Liver (tissue), 7 donors: ENCODE measurements at regions not wholly inside any gene's neighbourhood (a gene's known extent, or its start where the extent isn't known, plus 50 kb on each side); places are given as distances from the start of the nearest gene placed in this dataset.

Experiments used
- DNase-seq: peaks from one replicate; pipeline ENCODE4 v3.0.0-alpha.2; 2017; ENCODE audit warnings: low spot score
- H3K27ac ChIP-seq, 2 donors: one replicate each; pipeline ENCODE4 v1.7.0; 2013; ENCODE audit warnings: inconsistent platforms in 2 of 2, low read length in 2 of 2, control low read depth in 1 of 2, low read depth in 1 of 2, mild to moderate bottlenecking in 1 of 2
- H3K27me3 ChIP-seq, 4 donors: one replicate each; pipeline versions ENCODE4 v1.6.1 to v1.7.0; 2013; ENCODE audit warnings: low read length in 3 of 4, inconsistent platforms in 1 of 4, mild to moderate bottlenecking in 1 of 4, moderate library complexity in 1 of 4; ENCODE audit not compliant: control insufficient read depth in 4 of 4, insufficient read depth in 4 of 4
- H3K36me3 ChIP-seq, 4 donors: one replicate each; pipeline versions ENCODE4 v1.6.1 to v1.7.0; 2013; ENCODE audit warnings: low read length in 3 of 4, mild to moderate bottlenecking in 3 of 4, low read depth in 1 of 4, moderate library complexity in 1 of 4; ENCODE audit not compliant: control insufficient read depth in 4 of 4, insufficient read depth in 3 of 4
- H3K4me1 ChIP-seq, 4 donors: one replicate each; pipeline versions ENCODE4 v1.6.1 to v1.7.0; 2013; ENCODE audit warnings: low read length in 3 of 4, mild to moderate bottlenecking in 3 of 4, moderate library complexity in 1 of 4; ENCODE audit not compliant: control insufficient read depth in 4 of 4, insufficient read depth in 4 of 4
- H3K4me3 ChIP-seq, 3 donors: one replicate each; pipeline versions ENCODE4 v1.6.1 to v1.7.0; 2013; ENCODE audit warnings: low read length in 3 of 3, control low read depth in 1 of 3, low read depth in 1 of 3, mild to moderate bottlenecking in 1 of 3
- H3K9ac ChIP-seq, 2 donors: one replicate each; pipeline ENCODE4 v1.7.0; 2013; ENCODE audit warnings: low read length in 2 of 2, mild to moderate bottlenecking in 2 of 2, moderate library complexity in 2 of 2, control low read depth in 1 of 2, low read depth in 1 of 2
- H3K9me3 ChIP-seq, 4 donors: one replicate each; pipeline versions ENCODE4 v1.6.1 to v1.7.0; 2013; ENCODE audit warnings: low read length in 3 of 4; ENCODE audit not compliant: control insufficient read depth in 4 of 4
- ATF3 ChIP-seq: IDR thresholded peaks from 2 replicates; pipeline ENCODE4 v1.6.1; 2016; ENCODE audit warnings: antibody characterized with exemption
- EGR1 ChIP-seq, 2 donors: IDR thresholded peaks; 2 replicates each; pipeline ENCODE4 v1.6.1; 2016 to 2018; ENCODE audit warnings: antibody characterized with exemption in 2 of 2, low read depth in 2 of 2
- FOXA1 ChIP-seq: IDR thresholded peaks from 2 replicates; pipeline ENCODE4 v1.6.1; 2016; ENCODE audit warnings: antibody characterized with exemption
- FOXA2 ChIP-seq: IDR thresholded peaks from 2 replicates; pipeline ENCODE4 v1.6.1; 2016; ENCODE audit warnings: antibody characterized with exemption
- GABPA ChIP-seq, 2 donors: IDR thresholded peaks in 1 of 2; conservative IDR thresholded peaks in 1 of 2; 2 replicates each; pipeline ENCODE4 v1.6.1; 2016; ENCODE audit warnings: antibody characterized with exemption in 2 of 2, mild to moderate bottlenecking in 1 of 2, moderate library complexity in 1 of 2
- HNF4G ChIP-seq: IDR thresholded peaks from 2 replicates; pipeline ENCODE4 v1.6.1; 2016; ENCODE audit warnings: antibody characterized with exemption
- JUND ChIP-seq, 2 donors: IDR thresholded peaks; 2 replicates each; pipeline ENCODE4 v1.6.1; 2016; ENCODE audit warnings: antibody characterized with exemption in 2 of 2
- MAX ChIP-seq: IDR thresholded peaks from 2 replicates; pipeline ENCODE4 v1.6.1; 2016; ENCODE audit warnings: antibody characterized with exemption
- RAD21 ChIP-seq, 2 donors: IDR thresholded peaks; 2 replicates each; pipeline ENCODE4 v1.6.1; 2016; ENCODE audit warnings: antibody characterized with exemption in 2 of 2, mild to moderate bottlenecking in 2 of 2
- RXRA ChIP-seq, 2 donors: IDR thresholded peaks; 2 replicates each; pipeline ENCODE4 v1.6.1; 2017 to 2018; ENCODE audit warnings: antibody characterized with exemption in 2 of 2, mild to moderate bottlenecking in 1 of 2
- SP1 ChIP-seq: IDR thresholded peaks from 2 replicates; pipeline ENCODE4 v1.6.1; 2018; ENCODE audit warnings: antibody characterized with exemption, mild to moderate bottlenecking
- TAF1 ChIP-seq: conservative IDR thresholded peaks from 2 replicates; pipeline ENCODE4 v1.6.1; 2016; ENCODE audit warnings: antibody characterized with exemption, mild to moderate bottlenecking
- YY1 ChIP-seq: IDR thresholded peaks from 2 replicates; pipeline ENCODE4 v1.6.1; 2016; ENCODE audit warnings: antibody characterized with exemption, mild to moderate bottlenecking
- ZBTB33 ChIP-seq: IDR thresholded peaks from 2 replicates; pipeline ENCODE4 v1.6.1; 2016; ENCODE audit warnings: antibody characterized with exemption
- WGBS: extraction: QIAGEN DNeasy Blood & Tissue Kit; methylation state at CpG from one replicate; pipeline ENCODE4 v1.1.7; 2013; 5-methylcytosine and 5-hydroxymethylcytosine counted together
- donor health status: healthy.
- donor health status: healthy.
- donor health status: healthy.
- donor health status: healthy.

GRCh38 chr10:131561897-131562296, 250.4 kb upstream of the TCERG1L start:
- Histone ChIP-seq H3K4me3 (no peak overlapping the region), H3K27ac (no peak overlapping the region), H3K9ac (no peak overlapping the region), H3K36me3 (no peaks in the 10 kb centered on the region), H3K27me3 (peaks cover 0 to 7% (median 2%) of the 10 kb centered on the region in 4 donors), H3K4me1 (no peaks in the 10 kb centered on the region), H3K9me3 (peaks cover 0 to 10% (median 7%) of the 10 kb centered on the region in 4 donors)
- peak; percentile 19 for DNase-seq
- no peak for TF ChIP-seq JUND (IDR thresholded peaks at IDR 0.05)
- no peak for TF ChIP-seq ATF3
- no peak for TF ChIP-seq HNF4G
- no peak for TF ChIP-seq RXRA (IDR thresholded peaks at IDR 0.05)
- no peak for TF ChIP-seq MAX
- 85% methylated on average over 5 of the region's 5 CpGs for WGBS

- Histone ChIP-seq H3K4me1 (no peaks in the 10 kb centered on the region), H3K9me3 (peaks cover 0 to 10% (median 7%) of the 10 kb centered on the region in 4 donors), H3K9ac (no peak overlapping the region), H3K27ac (no peak overlapping the region), H3K36me3 (no peaks in the 10 kb centered on the region), H3K27me3 (peaks cover 0 to 9% (median 2%) of the 10 kb centered on the region in 4 donors), H3K4me3 (no peak overlapping the region)
- TF ChIP-seq MAX (no peak), YY1 (no peak), GABPA (IDR thresholded peaks at IDR 0.05 in 1 of 2, conservative IDR thresholded peaks at IDR 0.05 in 1 of 2) (no peak), ATF3 (no peak)
- 68% methylated on average over 2 of the region's 2 CpGs for WGBS
- peak; percentile 16 for DNase-seq
These were observed 251.9 kb upstream of the TCERG1L start for GRCh38 chr10:131563411-131563810.

GRCh38 chr10:131567279-131568162, 256.0 kb upstream of the TCERG1L start:
- Histone ChIP-seq H3K36me3 (no peaks in the 10 kb centered on the region), H3K4me1 (no peaks in the 10 kb centered on the region), H3K4me3 (no peak overlapping the region), H3K9me3 (peaks cover 0 to 10% (median 7%) of the 10 kb centered on the region in 4 donors), H3K27ac (no peak overlapping the region), H3K9ac (no peak overlapping the region), H3K27me3 (peaks cover 0 to 6% (median 0%) of the 10 kb centered on the region in 4 donors)
- TF ChIP-seq RAD21 (IDR thresholded peaks at IDR 0.05) (no peak), JUND (IDR thresholded peaks at IDR 0.05) (no peak), TAF1 (no peak), GABPA (IDR thresholded peaks at IDR 0.05 in 1 of 2, conservative IDR thresholded peaks at IDR 0.05 in 1 of 2) (no peak)
- WGBS: 79% methylated on average over 15 of the region's 15 CpGs
- DNase-seq: peak; percentile 20

- TF ChIP-seq ZBTB33 (no peak), FOXA2 (no peak), EGR1 (IDR thresholded peaks at IDR 0.05; ENCODE audit: low read depth in 2 of 2) (no peak), JUND (IDR thresholded peaks at IDR 0.05) (no peak), SP1 (no peak), RXRA (IDR thresholded peaks at IDR 0.05) (no peak), FOXA1 (no peak)
- Histone ChIP-seq H3K9ac (no peak overlapping the region), H3K4me1 (no peaks in the 10 kb centered on the region), H3K4me3 (no peak overlapping the region), H3K9me3 (peaks cover 0 to 10% (median 5%) of the 10 kb centered on the region in 4 donors), H3K27me3 (peaks cover 0 to 4% (median 0%) of the 10 kb centered on the region in 4 donors), H3K27ac (no peak overlapping the region), H3K36me3 (no peaks in the 10 kb centered on the region)
- DNase-seq: peak; percentile 24
- 68% methylated on average over 7 of the region's 7 CpGs for WGBS
These were observed 257.3 kb upstream of the TCERG1L start for GRCh38 chr10:131568866-131569265.
